ENCODE measurements at regions not wholly inside any gene's neighbourhood (a gene's known extent, or its start where the extent isn't known, plus 50 kb on each side); places are given as distances from the start of the nearest gene placed in this dataset.

DNA sequence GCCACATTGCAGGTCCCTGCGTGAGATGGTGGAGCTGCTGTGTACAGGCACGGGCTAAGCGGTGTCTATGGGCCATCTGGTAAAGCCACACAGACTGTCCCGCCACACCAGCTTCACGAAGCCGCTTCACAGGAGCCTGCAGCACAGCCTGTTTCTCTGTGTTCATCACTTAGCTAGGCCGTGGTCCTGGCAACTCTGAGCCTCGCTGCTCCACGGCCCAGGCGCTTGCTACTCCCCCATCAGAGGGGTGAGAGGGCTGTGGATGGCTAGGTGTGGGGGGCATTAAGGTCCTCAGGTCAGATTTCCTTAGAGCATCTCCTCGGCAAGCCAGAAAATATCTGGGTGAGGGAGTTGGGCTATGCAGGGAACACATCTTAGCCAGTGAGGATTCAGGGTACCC is 225.7 kb downstream of the GLI2 start:
- H3K9ac ChIP-seq (ENCODE audit: low read length), result no peak overlapping the region
- no peaks in the 10 kb centered on the region for H3K9me2 ChIP-seq (replicated peaks; ENCODE audit: low read length)
- no peaks in the 10 kb centered on the region for H3K27me3 ChIP-seq (ENCODE audit: low read length)
- H4K20me1 ChIP-seq (ENCODE audit: low read length), result no peaks in the 10 kb centered on the region
- no peak overlapping the region for H3K4me3 ChIP-seq (ENCODE audit: low read length)
- H3K79me2 ChIP-seq (ENCODE audit: low read length), result no peaks in the 10 kb centered on the region
- TF ChIP-seq, protein P1, sequence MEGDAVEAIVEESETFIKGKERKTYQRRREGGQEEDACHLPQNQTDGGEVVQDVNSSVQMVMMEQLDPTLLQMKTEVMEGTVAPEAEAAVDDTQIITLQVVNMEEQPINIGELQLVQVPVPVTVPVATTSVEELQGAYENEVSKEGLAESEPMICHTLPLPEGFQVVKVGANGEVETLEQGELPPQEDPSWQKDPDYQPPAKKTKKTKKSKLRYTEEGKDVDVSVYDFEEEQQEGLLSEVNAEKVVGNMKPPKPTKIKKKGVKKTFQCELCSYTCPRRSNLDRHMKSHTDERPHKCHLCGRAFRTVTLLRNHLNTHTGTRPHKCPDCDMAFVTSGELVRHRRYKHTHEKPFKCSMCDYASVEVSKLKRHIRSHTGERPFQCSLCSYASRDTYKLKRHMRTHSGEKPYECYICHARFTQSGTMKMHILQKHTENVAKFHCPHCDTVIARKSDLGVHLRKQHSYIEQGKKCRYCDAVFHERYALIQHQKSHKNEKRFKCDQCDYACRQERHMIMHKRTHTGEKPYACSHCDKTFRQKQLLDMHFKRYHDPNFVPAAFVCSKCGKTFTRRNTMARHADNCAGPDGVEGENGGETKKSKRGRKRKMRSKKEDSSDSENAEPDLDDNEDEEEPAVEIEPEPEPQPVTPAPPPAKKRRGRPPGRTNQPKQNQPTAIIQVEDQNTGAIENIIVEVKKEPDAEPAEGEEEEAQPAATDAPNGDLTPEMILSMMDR (conservative IDR thresholded peaks at IDR 0.05; ENCODE audit: low read depth, low read length), result no peak
- no peak overlapping the region for H3K4me2 ChIP-seq (ENCODE audit: low read length)
- no peaks in the 10 kb centered on the region for H3K9me3 ChIP-seq (ENCODE audit: low read length)
- H2AFZ ChIP-seq (ENCODE audit: low read length), result no peak overlapping the region
- POLR2A ChIA-PET (ENCODE audit: unreplicated experiment), result interaction anchor here (0.6 kb wide), 1 partner anchor 41 kb away, joined by 3 read pairs; no protein-coding TSS in a partner anchor
- intact Hi-C loops (cut with micrococcal nuclease), result no loop called here
- H3K36me3 ChIP-seq (ENCODE audit: low read depth, low read length), result no peaks in the 10 kb centered on the region
- no peak overlapping the region for H3K27ac ChIP-seq (ENCODE audit: low read length)
- DNase-seq, result no peak
- H3K4me1 ChIP-seq (ENCODE audit: insufficient read depth, low read length), result peaks cover 11% of the 10 kb centered on the region
- no TSS peak for BruUV-seq (replicated peaks)
- no peak for ATAC-seq
- H3F3A ChIP-seq (ENCODE audit: low read length, unreplicated experiment), result no peaks in the 10 kb centered on the region
- CTCF ChIA-PET, result no interaction called here

DNA sequence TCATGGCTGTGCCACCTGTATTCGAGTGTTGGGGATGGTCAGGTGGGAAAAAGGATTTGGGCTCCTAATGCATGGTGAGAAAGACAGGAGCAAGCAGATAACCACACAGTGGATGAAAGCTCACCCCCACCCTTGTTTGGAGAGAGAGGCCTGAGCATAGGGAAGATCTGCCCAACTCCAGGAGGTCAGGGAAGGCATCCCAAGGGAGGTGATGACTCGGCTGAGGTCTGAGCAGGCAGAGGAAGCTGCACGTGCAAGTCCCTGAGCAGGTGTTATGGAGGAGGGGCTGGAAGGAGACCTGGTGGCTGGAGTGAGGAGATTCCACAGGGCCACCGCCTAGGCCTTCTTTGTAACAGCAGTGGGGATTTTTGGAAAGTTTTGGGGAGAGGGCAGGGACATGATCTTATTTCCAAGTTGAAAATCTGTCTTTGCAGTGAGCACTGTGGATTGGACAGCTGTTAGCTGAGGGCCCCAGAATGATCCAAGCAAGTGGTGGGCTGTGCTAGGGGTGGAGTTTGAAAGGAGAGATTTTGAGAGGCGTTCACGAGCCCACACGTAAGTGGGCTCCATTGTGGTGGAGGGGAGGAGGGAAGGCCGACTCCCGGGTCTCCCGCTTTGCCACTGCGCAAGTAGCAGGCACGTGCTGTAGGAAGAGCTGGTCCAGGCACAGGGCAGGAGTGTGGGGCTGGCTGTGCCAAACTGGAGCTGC is 228.5 kb downstream of the GLI2 start:
- ATAC-seq (peak; percentile 41), DNase-seq (peak; percentile 10)
- Histone ChIP-seq H3K36me3 (ENCODE audit: low read depth, low read length) (no peaks in the 10 kb centered on the region), H3K4me2 (ENCODE audit: low read length) (peak overlapping the region; percentile 19; the same call in 1 of the 2 replicates), H3K4me3 (ENCODE audit: low read length) (no peak overlapping the region), H3K27ac (ENCODE audit: low read length) (no peak overlapping the region), H3K4me1 (ENCODE audit: insufficient read depth, low read length) (peaks cover 11% of the 10 kb centered on the region), H2AFZ (ENCODE audit: low read length) (no peak overlapping the region), H3K9me3 (ENCODE audit: low read length) (no peaks in the 10 kb centered on the region), H3K27me3 (ENCODE audit: low read length) (no peaks in the 10 kb centered on the region), H3K9ac (ENCODE audit: low read length) (no peak overlapping the region), H3K9me2 (replicated peaks; ENCODE audit: low read length) (no peaks in the 10 kb centered on the region), H4K20me1 (ENCODE audit: low read length) (no peaks in the 10 kb centered on the region), H3K79me2 (ENCODE audit: low read length) (no peaks in the 10 kb centered on the region), H3F3A (ENCODE audit: low read length, unreplicated experiment) (no peaks in the 10 kb centered on the region)
- CTCF ChIA-PET, result no interaction called here
- POLR2A ChIA-PET (ENCODE audit: unreplicated experiment), result no interaction called here
- no peak for TF ChIP-seq EZH2 (IDR thresholded peaks at IDR 0.05; ENCODE audit: low read length, unreplicated experiment)
- intact Hi-C loops (cut with micrococcal nuclease), result no loop called here
- no TSS peak for BruUV-seq (replicated peaks)

DNA sequence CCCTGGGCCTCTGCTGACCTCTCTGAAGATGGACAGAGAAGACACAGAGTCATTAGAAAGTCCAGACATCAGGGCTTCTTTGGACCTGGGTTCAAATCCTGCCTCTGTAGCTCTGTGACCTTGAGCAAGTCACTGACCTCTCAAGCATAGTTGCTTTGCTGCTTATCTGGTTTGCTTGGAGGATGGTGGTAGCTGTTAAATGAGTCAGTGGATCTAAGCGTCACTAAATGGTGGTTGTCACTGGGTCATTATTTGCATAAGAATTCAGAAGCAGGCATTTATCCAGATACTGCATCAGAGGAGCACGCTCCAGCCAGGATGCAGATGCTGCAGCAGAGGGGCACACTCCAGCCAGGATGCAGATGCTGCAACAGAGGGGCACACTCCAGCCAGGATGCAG is 229.2 kb downstream of the GLI2 start:
- TF ChIP-seq, protein P1 (conservative IDR thresholded peaks at IDR 0.05; ENCODE audit: low read depth, low read length), result no peak
- TF ChIP-seq EZH2phosphoT487 (IDR thresholded peaks at IDR 0.05; ENCODE audit: borderline replicate concordance, low read length) (no peak), EZH2 (IDR thresholded peaks at IDR 0.05; ENCODE audit: low read length, unreplicated experiment) (no peak)

More for the DNA sequence above, 229.2 kb downstream of the GLI2 start:
- Histone ChIP-seq H2AFZ (ENCODE audit: low read length) (no peak overlapping the region), H4K20me1 (ENCODE audit: low read length) (no peaks in the 10 kb centered on the region), H3K27ac (ENCODE audit: low read length) (no peak overlapping the region), H3K27me3 (ENCODE audit: low read length) (no peaks in the 10 kb centered on the region), H3K4me2 (ENCODE audit: low read length) (no peak overlapping the region), H3K79me2 (ENCODE audit: low read length) (no peaks in the 10 kb centered on the region), H3K4me1 (ENCODE audit: insufficient read depth, low read length) (peaks cover 11% of the 10 kb centered on the region), H3K9me2 (replicated peaks; ENCODE audit: low read length) (no peaks in the 10 kb centered on the region), H3K4me3 (ENCODE audit: low read length) (no peak overlapping the region), H3K36me3 (ENCODE audit: low read depth, low read length) (no peaks in the 10 kb centered on the region), H3K9me3 (ENCODE audit: low read length) (no peaks in the 10 kb centered on the region), H3F3A (ENCODE audit: low read length, unreplicated experiment) (no peaks in the 10 kb centered on the region), H3K9ac (ENCODE audit: low read length) (no peak overlapping the region)
- POLR2A ChIA-PET (ENCODE audit: unreplicated experiment), result no interaction called here
- BruUV-seq (replicated peaks), result no TSS peak
- intact Hi-C loops (cut with micrococcal nuclease), result no loop called here
- peak; percentile 92 for ATAC-seq
- peak; percentile 64 for DNase-seq
- CTCF ChIA-PET, result no interaction called here

Measured in PC-3 (cell line).